Small intestine (tissue), 7 donors: ENCODE measurements at regions not wholly inside any gene's neighbourhood (a gene's known extent, or its start where the extent isn't known, plus 50 kb on each side); places are given as distances from the start of the nearest gene placed in this dataset.

Source experiments
- DNase-seq, 2 donors: peaks; one replicate each; pipeline versions ENCODE4 v3.0.0 to v3.0.0-alpha.2; 2013
- FAIRE-seq: peaks from 2 replicates; lab custom pipeline; 2012; peaks lifted over from hg19 to GRCh38; lab: Jason Lieb, UNC
- H3K27ac ChIP-seq, 3 donors: one replicate each; pipeline ENCODE4 v1.5.1; 2013; ENCODE audit warnings: low read length in 2 of 3, mild to moderate bottlenecking in 2 of 3, control low read depth in 1 of 3, inconsistent platforms in 1 of 3, low read depth in 1 of 3, moderate library complexity in 1 of 3
- H3K27me3 ChIP-seq, 3 donors: one replicate each; pipeline ENCODE4 v1.6.1; 2013; ENCODE audit warnings: low read length in 3 of 3, inconsistent platforms in 1 of 3; ENCODE audit not compliant: control insufficient read depth in 3 of 3, insufficient read depth in 3 of 3
- H3K36me3 ChIP-seq, 3 donors: one replicate each; pipeline ENCODE4 v1.6.1; 2013; ENCODE audit warnings: low read length in 3 of 3, inconsistent platforms in 1 of 3, low read depth in 1 of 3, mild to moderate bottlenecking in 1 of 3, moderate library complexity in 1 of 3; ENCODE audit not compliant: control insufficient read depth in 3 of 3, insufficient read depth in 2 of 3
- H3K4me1 ChIP-seq, 3 donors: one replicate each; pipeline ENCODE4 v1.6.1; 2013; ENCODE audit warnings: low read length in 2 of 3, inconsistent platforms in 1 of 3, low read depth in 1 of 3, mild to moderate bottlenecking in 1 of 3, moderate library complexity in 1 of 3; ENCODE audit not compliant: control insufficient read depth in 3 of 3, insufficient read depth in 2 of 3
- H3K4me3 ChIP-seq, 3 donors: one replicate each; pipeline ENCODE4 v1.5.1; 2013; ENCODE audit warnings: low read length in 3 of 3, control low read depth in 1 of 3, inconsistent platforms in 1 of 3, low read depth in 1 of 3, mild to moderate bottlenecking in 1 of 3, moderate library complexity in 1 of 3
- H3K9me3 ChIP-seq, 2 donors: one replicate each; pipeline ENCODE4 v1.6.1; 2013; ENCODE audit warnings: low read depth in 1 of 2, low read length in 1 of 2; ENCODE audit not compliant: control insufficient read depth in 2 of 2, insufficient read depth in 1 of 2
- WGBS, 3 donors: extraction: QIAGEN DNeasy Blood & Tissue Kit; methylation state at CpG; one replicate each; pipeline ENCODE4 v1.1.7; 2013; 5-methylcytosine and 5-hydroxymethylcytosine counted together
- donor health status: healthy with polysubstance abuse.
- donor health status: control.
- donor health status: control.
- donor health status: Bipolar disorder and iron deficiency.
- donor health status: healthy.

DNA sequence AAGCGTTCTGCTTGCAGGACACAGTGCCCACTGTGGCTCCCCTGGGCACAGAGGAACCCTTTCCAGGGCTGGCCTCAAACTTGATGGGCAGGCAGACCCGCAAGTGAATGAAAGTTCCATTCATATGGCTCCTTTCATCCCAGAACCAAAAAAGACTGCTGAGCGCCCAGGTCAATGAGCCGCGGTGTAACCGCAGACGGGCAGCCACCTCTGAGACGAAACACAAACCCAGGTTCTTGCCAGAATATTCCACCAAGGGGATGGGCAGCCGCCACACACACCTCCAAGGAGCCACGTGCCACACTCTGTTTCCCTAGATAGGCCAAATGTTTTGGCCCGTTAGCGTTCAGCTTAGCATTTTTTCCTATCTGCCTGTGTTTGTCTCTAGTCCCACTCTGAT lies 82.8 kb upstream of the IGF1R start:
- Histone ChIP-seq H3K9me3 (no peaks in the 10 kb centered on the region), H3K27me3 (no peaks in the 10 kb centered on the region), H3K36me3 (no peaks in the 10 kb centered on the region), H3K27ac (no peak overlapping the region), H3K4me3 (no peak overlapping the region), H3K4me1 (no peaks in the 10 kb centered on the region)
- DNase-seq: no peak
- 90 to 93% (median 93%) methylated on average over 12 of the region's 12 CpGs for WGBS, 3 donors
- FAIRE-seq: no peak

DNA sequence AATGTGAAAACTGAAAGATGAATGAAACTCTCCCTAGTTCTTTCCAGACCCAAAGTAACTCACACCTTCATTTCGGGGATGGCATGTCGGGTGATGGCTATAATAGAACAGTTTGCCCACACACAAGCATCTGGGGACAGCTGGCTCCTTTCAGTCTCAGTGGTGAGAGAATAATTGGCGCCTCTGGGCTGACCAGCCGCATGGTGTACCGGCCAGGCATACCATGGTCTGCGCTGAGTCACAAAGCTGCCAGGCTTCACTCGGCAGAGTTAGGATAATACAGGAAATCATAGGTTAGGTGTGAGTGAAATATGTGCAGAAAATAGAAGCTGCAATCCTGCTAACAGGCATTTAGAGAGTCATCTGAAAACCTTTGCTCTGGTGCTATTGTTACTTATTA lies 80.4 kb upstream of the IGF1R start:
- no peaks in the 10 kb centered on the region for H3K4me1 ChIP-seq
- FAIRE-seq (no peak), DNase-seq (no peak)
- H3K9me3 ChIP-seq: no peaks in the 10 kb centered on the region
- no peak overlapping the region for H3K4me3 ChIP-seq
- no peaks in the 10 kb centered on the region for H3K36me3 ChIP-seq
- no peaks in the 10 kb centered on the region for H3K27me3 ChIP-seq
- 79 to 86% (median 83%) methylated on average over 7 of the region's 7 CpGs for WGBS, 3 donors
- H3K27ac ChIP-seq: no peak overlapping the region

- FAIRE-seq: no peak
Observed at GRCh38 chr15:98568382-98569017, 79.8 kb upstream of the IGF1R start.

GRCh38 chr15:98570119-98570518 lies 78.2 kb upstream of the IGF1R start:
- no peak overlapping the region for H3K4me3 ChIP-seq
- H3K4me1 ChIP-seq: no peaks in the 10 kb centered on the region
- WGBS, 3 donors: 94 to 98% (median 95%) methylated on average over 3 of the region's 3 CpGs
- FAIRE-seq: no peak
- H3K9me3 ChIP-seq: no peaks in the 10 kb centered on the region
- DNase-seq: no peak
- no peaks in the 10 kb centered on the region for H3K27me3 ChIP-seq
- no peak overlapping the region for H3K27ac ChIP-seq
- H3K36me3 ChIP-seq: no peaks in the 10 kb centered on the region

More at GRCh38 chr15:98568382-98569017, 79.8 kb upstream of the IGF1R start:
- Histone ChIP-seq H3K36me3 (no peaks in the 10 kb centered on the region), H3K27ac (no peak overlapping the region), H3K4me1 (no peaks in the 10 kb centered on the region), H3K4me3 (no peak overlapping the region), H3K27me3 (no peaks in the 10 kb centered on the region), H3K9me3 (no peaks in the 10 kb centered on the region)
- 68 to 78% (median 70%) methylated on average over 3 of the region's 3 CpGs for WGBS, 3 donors
- no peak for DNase-seq

GRCh38 chr15:98580572-98580971 lies 67.8 kb upstream of the IGF1R start:
- Histone ChIP-seq H3K27ac (no peak overlapping the region), H3K27me3 (peaks cover 0 to 24% (median 10%) of the 10 kb centered on the region in 3 donors), H3K4me1 (no peaks in the 10 kb centered on the region), H3K36me3 (no peaks in the 10 kb centered on the region), H3K9me3 (no peaks in the 10 kb centered on the region), H3K4me3 (no peak overlapping the region)
- FAIRE-seq (no peak), DNase-seq (no peak)
- WGBS, 3 donors: 17 to 33% (median 31%) methylated on average over 11 of the region's 11 CpGs

DNA sequence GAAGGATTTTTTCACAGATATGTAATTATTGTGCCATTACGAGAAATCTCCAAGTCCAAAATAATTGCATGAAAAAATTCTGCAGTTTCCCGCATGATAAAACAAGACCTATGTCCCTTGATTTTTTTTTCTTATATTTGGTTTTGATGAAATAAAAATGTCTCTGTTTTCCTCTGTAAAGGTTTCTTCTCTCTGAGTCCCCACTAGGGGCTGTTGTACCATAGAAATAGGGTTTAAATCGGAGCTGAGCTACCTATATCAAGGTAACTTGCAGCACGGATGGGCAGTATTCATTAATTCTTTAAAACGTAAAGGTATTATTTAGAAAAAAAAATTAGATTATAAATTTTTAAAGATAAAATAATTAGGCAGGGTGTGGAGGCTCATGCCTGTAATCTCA lies 66.6 kb upstream of the IGF1R start:
- no peak for DNase-seq
- Histone ChIP-seq H3K27me3 (peaks cover 0 to 24% (median 12%) of the 10 kb centered on the region in 3 donors), H3K36me3 (no peaks in the 10 kb centered on the region), H3K4me1 (no peaks in the 10 kb centered on the region), H3K4me3 (no peak overlapping the region), H3K27ac (no peak overlapping the region), H3K9me3 (no peaks in the 10 kb centered on the region)
- 14 to 53% (median 27%) methylated on average over 5 of the region's 5 CpGs for WGBS, 3 donors
- FAIRE-seq: no peak

DNA sequence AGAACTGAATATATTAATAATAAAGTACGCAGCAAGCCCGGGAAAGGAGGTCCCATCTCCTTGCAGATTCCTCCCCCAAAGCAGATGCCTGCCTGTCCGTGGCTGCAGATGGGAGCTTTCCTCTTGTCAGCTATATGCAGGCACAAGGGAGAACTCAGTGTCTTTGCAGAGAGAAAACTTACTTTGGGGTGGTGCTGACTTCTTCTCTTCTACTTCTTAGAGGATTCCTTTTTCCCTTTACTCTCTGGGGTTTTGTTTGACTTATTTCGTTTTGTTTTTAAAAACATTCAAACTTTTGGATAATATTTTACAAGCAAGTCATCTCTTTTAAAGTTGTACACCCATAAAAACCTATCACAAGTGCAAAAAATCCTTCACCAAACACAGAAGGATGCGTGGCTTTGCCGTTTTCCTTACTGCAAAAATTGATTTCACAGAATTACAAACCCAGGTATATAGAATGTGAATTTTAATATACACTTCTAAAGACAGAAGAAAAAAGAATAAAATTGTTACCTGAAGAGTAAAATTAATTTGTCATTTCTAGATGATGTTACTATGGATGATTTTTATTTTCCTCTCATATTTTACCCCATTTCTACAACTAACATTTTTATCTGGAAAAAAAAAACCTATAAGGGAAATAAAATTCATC lies 65.3 kb upstream of the IGF1R start:
- H3K27ac ChIP-seq: no peak overlapping the region
- H3K4me1 ChIP-seq: no peaks in the 10 kb centered on the region
- DNase-seq (no peak), FAIRE-seq (no peak)
- WGBS, 3 donors: 31 to 48% (median 36%) methylated on average over 6 of the region's 6 CpGs
- H3K9me3 ChIP-seq: no peaks in the 10 kb centered on the region
- peaks cover 0 to 24% (median 12%) of the 10 kb centered on the region in 3 donors for H3K27me3 ChIP-seq
- H3K4me3 ChIP-seq: no peak overlapping the region
- H3K36me3 ChIP-seq: no peaks in the 10 kb centered on the region

DNA sequence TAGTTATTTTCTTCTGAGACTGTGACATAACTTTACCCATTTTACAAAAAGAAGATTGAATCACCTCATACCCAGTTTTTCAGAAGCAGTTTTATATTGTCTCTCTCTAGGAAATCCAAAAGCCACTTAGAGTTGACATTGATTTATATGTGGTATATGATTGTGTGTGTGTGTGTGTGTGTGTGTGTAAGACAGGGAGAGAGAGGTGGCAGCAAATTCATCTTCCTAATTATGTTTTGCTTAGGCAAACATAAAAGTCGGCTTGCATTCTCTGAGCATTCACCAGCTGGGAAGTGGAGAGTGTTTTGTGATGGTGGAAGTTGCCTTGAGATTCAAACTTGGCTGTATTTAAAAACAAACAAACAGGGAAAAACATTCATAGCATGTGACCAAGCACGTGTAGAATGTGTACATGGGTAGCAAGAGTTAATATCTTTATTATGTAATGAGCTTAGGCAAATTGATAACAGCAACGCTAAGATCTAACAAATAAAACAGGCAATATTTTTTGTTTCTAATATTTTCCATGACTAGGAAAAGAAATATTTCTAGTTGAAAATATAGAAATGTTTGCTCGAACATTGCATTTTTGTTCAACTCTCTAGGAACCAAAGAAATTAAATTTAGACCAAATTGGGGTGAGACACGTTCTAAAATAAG lies 64.4 kb upstream of the IGF1R start:
- DNase-seq (no peak), FAIRE-seq (no peak)
- WGBS, 3 donors: 20 to 34% (median 21%) methylated on average over 5 of the region's 5 CpGs
- Histone ChIP-seq H3K27me3 (peaks cover 0 to 24% (median 12%) of the 10 kb centered on the region in 3 donors), H3K9me3 (no peaks in the 10 kb centered on the region), H3K36me3 (no peaks in the 10 kb centered on the region), H3K27ac (no peak overlapping the region), H3K4me3 (no peak overlapping the region), H3K4me1 (no peaks in the 10 kb centered on the region)
